Liver (tissue), 8 donors: ENCODE measurements at regions not wholly inside any gene's neighbourhood (a gene's known extent, or its start where the extent isn't known, plus 50 kb on each side); places are given as distances from the start of the nearest gene placed in this dataset.

Experiments
- DNase-seq: peaks from one replicate; pipeline ENCODE4 v3.0.0-alpha.2; 2017; ENCODE audit warnings: low spot score
- H3K27ac ChIP-seq, 2 donors: one replicate each; pipeline ENCODE4 v1.7.0; 2013; ENCODE audit warnings: inconsistent platforms in 2 of 2, low read length in 2 of 2, control low read depth in 1 of 2, low read depth in 1 of 2, mild to moderate bottlenecking in 1 of 2
- H3K27me3 ChIP-seq, 4 donors: one replicate each; pipeline versions ENCODE4 v1.6.1 to v1.7.0; 2013; ENCODE audit warnings: low read length in 3 of 4, inconsistent platforms in 1 of 4, mild to moderate bottlenecking in 1 of 4, moderate library complexity in 1 of 4; ENCODE audit not compliant: control insufficient read depth in 4 of 4, insufficient read depth in 4 of 4
- H3K36me3 ChIP-seq, 4 donors: one replicate each; pipeline versions ENCODE4 v1.6.1 to v1.7.0; 2013; ENCODE audit warnings: low read length in 3 of 4, mild to moderate bottlenecking in 3 of 4, low read depth in 1 of 4, moderate library complexity in 1 of 4; ENCODE audit not compliant: control insufficient read depth in 4 of 4, insufficient read depth in 3 of 4
- H3K4me1 ChIP-seq, 4 donors: one replicate each; pipeline versions ENCODE4 v1.6.1 to v1.7.0; 2013; ENCODE audit warnings: low read length in 3 of 4, mild to moderate bottlenecking in 3 of 4, moderate library complexity in 1 of 4; ENCODE audit not compliant: control insufficient read depth in 4 of 4, insufficient read depth in 4 of 4
- H3K4me3 ChIP-seq, 3 donors: one replicate each; pipeline versions ENCODE4 v1.6.1 to v1.7.0; 2013; ENCODE audit warnings: low read length in 3 of 3, control low read depth in 1 of 3, low read depth in 1 of 3, mild to moderate bottlenecking in 1 of 3
- H3K9ac ChIP-seq, 2 donors: one replicate each; pipeline ENCODE4 v1.7.0; 2013; ENCODE audit warnings: low read length in 2 of 2, mild to moderate bottlenecking in 2 of 2, moderate library complexity in 2 of 2, control low read depth in 1 of 2, low read depth in 1 of 2
- H3K9me3 ChIP-seq, 4 donors: one replicate each; pipeline versions ENCODE4 v1.6.1 to v1.7.0; 2013; ENCODE audit warnings: low read length in 3 of 4; ENCODE audit not compliant: control insufficient read depth in 4 of 4
- EGR1 ChIP-seq, 2 donors: IDR thresholded peaks; 2 replicates each; pipeline ENCODE4 v1.6.1; 2016 to 2018; ENCODE audit warnings: antibody characterized with exemption in 2 of 2, low read depth in 2 of 2
- FOXA1 ChIP-seq: IDR thresholded peaks from 2 replicates; pipeline ENCODE4 v1.6.1; 2016; ENCODE audit warnings: antibody characterized with exemption
- FOXA2 ChIP-seq: IDR thresholded peaks from 2 replicates; pipeline ENCODE4 v1.6.1; 2016; ENCODE audit warnings: antibody characterized with exemption
- GABPA ChIP-seq, 2 donors: IDR thresholded peaks in 1 of 2; conservative IDR thresholded peaks in 1 of 2; 2 replicates each; pipeline ENCODE4 v1.6.1; 2016; ENCODE audit warnings: antibody characterized with exemption in 2 of 2, mild to moderate bottlenecking in 1 of 2, moderate library complexity in 1 of 2
- HNF4A ChIP-seq, 2 donors: conservative IDR thresholded peaks; 2 replicates each; pipeline ENCODE4 v1.6.1; 2016; ENCODE audit warnings: antibody characterized with exemption in 2 of 2, mild to moderate bottlenecking in 2 of 2
- HNF4G ChIP-seq: IDR thresholded peaks from 2 replicates; pipeline ENCODE4 v1.6.1; 2016; ENCODE audit warnings: antibody characterized with exemption
- JUND ChIP-seq, 2 donors: IDR thresholded peaks; 2 replicates each; pipeline ENCODE4 v1.6.1; 2016; ENCODE audit warnings: antibody characterized with exemption in 2 of 2
- NR2F2 ChIP-seq: IDR thresholded peaks from 2 replicates; pipeline ENCODE4 v1.6.1; 2016; ENCODE audit warnings: antibody characterized with exemption
- RAD21 ChIP-seq, 2 donors: IDR thresholded peaks; 2 replicates each; pipeline ENCODE4 v1.6.1; 2016; ENCODE audit warnings: antibody characterized with exemption in 2 of 2, mild to moderate bottlenecking in 2 of 2
- RXRA ChIP-seq, 2 donors: IDR thresholded peaks; 2 replicates each; pipeline ENCODE4 v1.6.1; 2017 to 2018; ENCODE audit warnings: antibody characterized with exemption in 2 of 2, mild to moderate bottlenecking in 1 of 2
- SP1 ChIP-seq: IDR thresholded peaks from 2 replicates; pipeline ENCODE4 v1.6.1; 2018; ENCODE audit warnings: antibody characterized with exemption, mild to moderate bottlenecking
- TAF1 ChIP-seq: conservative IDR thresholded peaks from 2 replicates; pipeline ENCODE4 v1.6.1; 2016; ENCODE audit warnings: antibody characterized with exemption, mild to moderate bottlenecking
- YY1 ChIP-seq: IDR thresholded peaks from 2 replicates; pipeline ENCODE4 v1.6.1; 2016; ENCODE audit warnings: antibody characterized with exemption, mild to moderate bottlenecking
- WGBS: extraction: QIAGEN DNeasy Blood & Tissue Kit; methylation state at CpG from one replicate; pipeline ENCODE4 v1.1.7; 2013; 5-methylcytosine and 5-hydroxymethylcytosine counted together
- TF ChIP-seq, protein P1 (sequence below): IDR thresholded peaks from 2 replicates; pipeline ENCODE4 v1.6.1; 2016; ENCODE audit warnings: antibody characterized with exemption
- TF ChIP-seq, protein P2 (sequence below): fragments of 150-350 bp; IDR thresholded peaks from 2 replicates; pipeline ENCODE4 v1.5.1; 2017; ENCODE audit warnings: improper control_type of control experiment, low read depth, low read length; ENCODE audit not compliant: missing input control
- TF ChIP-seq, protein P3 (sequence below): IDR thresholded peaks from 2 replicates; pipeline ENCODE4 v1.6.1; 2016; ENCODE audit warnings: antibody characterized with exemption
- TF ChIP-seq, protein P4 (sequence below): IDR thresholded peaks from 2 replicates; pipeline ENCODE4 v1.6.1; 2016; ENCODE audit warnings: antibody characterized with exemption, mild to moderate bottlenecking
- TF ChIP-seq, protein P5 (sequence below): IDR thresholded peaks from 2 replicates; pipeline ENCODE4 v1.6.1; 2016; ENCODE audit warnings: antibody characterized with exemption
- donor health status: healthy.
- donor health status: healthy.
- donor health status: healthy.
- donor health status: healthy.
- donor health status: healthy.

DNA sequence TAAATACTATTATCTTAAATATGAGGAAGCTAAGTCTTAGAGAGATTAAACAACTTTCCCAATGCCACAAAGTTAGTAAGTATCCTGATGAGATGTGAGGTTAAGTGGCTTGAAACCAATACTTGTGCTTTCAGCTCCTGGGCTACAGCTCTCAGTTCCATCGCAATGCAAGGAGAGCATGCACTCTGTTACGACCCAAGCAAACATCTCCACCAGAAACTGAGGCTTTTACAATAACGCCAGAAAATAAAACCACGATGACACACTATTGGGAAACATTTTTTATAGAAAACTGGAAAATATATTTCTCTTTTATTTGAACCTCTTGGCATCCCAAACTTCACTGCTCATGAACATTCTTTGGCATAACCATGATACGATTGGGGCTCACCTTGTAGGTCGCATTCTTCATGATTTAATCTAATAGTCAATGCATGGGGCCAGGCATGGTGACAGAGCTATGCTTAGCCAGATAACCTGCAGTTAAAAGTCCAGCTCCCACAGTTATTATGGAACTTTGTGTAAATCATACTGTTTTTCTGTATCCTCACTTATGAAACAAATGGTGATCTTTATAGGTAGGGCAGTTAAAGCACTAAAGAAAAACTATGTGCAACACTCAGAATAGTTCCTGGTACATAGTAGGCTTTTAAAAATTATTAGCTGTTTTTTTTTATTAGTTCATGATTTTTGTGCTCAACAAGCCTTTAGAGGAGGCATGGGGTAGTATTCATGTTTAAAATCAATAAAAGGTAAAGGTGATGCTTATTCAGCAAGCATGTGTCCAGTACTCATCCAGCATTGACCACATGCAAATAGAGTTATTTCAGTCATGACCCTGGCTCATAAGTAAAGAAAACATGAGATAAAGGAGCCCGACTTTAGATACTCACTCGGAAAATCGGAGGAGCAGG lies 238.3 kb upstream of the TRIB2 start:
- Histone ChIP-seq H3K4me3 (no peak overlapping the region), H3K27ac (no peak overlapping the region), H3K4me1 (peaks cover 0 to 8% (median 4%) of the 10 kb centered on the region in 4 donors), H3K9me3 (no peaks in the 10 kb centered on the region), H3K36me3 (no peaks in the 10 kb centered on the region), H3K27me3 (no peaks in the 10 kb centered on the region), H3K9ac (no peak overlapping the region)
- TF ChIP-seq YY1 = peak; percentile 35
- TF ChIP-seq FOXA2 = no peak
- TF ChIP-seq, protein P1, sequence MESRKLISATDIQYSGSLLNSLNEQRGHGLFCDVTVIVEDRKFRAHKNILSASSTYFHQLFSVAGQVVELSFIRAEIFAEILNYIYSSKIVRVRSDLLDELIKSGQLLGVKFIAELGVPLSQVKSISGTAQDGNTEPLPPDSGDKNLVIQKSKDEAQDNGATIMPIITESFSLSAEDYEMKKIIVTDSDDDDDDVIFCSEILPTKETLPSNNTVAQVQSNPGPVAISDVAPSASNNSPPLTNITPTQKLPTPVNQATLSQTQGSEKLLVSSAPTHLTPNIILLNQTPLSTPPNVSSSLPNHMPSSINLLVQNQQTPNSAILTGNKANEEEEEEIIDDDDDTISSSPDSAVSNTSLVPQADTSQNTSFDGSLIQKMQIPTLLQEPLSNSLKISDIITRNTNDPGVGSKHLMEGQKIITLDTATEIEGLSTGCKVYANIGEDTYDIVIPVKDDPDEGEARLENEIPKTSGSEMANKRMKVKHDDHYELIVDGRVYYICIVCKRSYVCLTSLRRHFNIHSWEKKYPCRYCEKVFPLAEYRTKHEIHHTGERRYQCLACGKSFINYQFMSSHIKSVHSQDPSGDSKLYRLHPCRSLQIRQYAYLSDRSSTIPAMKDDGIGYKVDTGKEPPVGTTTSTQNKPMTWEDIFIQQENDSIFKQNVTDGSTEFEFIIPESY = no peak
- TF ChIP-seq RAD21 (IDR thresholded peaks at IDR 0.05) = peak in 1 of 2 donors; percentile 23
- no peak for TF ChIP-seq SP1
- TF ChIP-seq FOXA1 = no peak
- TF ChIP-seq NR2F2 = no peak
- TF ChIP-seq, protein P2, sequence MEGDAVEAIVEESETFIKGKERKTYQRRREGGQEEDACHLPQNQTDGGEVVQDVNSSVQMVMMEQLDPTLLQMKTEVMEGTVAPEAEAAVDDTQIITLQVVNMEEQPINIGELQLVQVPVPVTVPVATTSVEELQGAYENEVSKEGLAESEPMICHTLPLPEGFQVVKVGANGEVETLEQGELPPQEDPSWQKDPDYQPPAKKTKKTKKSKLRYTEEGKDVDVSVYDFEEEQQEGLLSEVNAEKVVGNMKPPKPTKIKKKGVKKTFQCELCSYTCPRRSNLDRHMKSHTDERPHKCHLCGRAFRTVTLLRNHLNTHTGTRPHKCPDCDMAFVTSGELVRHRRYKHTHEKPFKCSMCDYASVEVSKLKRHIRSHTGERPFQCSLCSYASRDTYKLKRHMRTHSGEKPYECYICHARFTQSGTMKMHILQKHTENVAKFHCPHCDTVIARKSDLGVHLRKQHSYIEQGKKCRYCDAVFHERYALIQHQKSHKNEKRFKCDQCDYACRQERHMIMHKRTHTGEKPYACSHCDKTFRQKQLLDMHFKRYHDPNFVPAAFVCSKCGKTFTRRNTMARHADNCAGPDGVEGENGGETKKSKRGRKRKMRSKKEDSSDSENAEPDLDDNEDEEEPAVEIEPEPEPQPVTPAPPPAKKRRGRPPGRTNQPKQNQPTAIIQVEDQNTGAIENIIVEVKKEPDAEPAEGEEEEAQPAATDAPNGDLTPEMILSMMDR = no peak
- peak; percentile 15 to 49 for TF ChIP-seq RXRA (IDR thresholded peaks at IDR 0.05)
- TF ChIP-seq, protein P3, sequence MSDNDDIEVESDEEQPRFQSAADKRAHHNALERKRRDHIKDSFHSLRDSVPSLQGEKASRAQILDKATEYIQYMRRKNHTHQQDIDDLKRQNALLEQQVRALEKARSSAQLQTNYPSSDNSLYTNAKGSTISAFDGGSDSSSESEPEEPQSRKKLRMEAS = peak; percentile 23
- no peak for TF ChIP-seq EGR1 (IDR thresholded peaks at IDR 0.05; ENCODE audit: low read depth in 2 of 2)
- TF ChIP-seq JUND (IDR thresholded peaks at IDR 0.05) = no peak
- TF ChIP-seq HNF4A (conservative IDR thresholded peaks at IDR 0.05) = peak; percentile 13 to 20
- no peak for TF ChIP-seq GABPA (IDR thresholded peaks at IDR 0.05 in 1 of 2, conservative IDR thresholded peaks at IDR 0.05 in 1 of 2)
- TF ChIP-seq, protein P4, sequence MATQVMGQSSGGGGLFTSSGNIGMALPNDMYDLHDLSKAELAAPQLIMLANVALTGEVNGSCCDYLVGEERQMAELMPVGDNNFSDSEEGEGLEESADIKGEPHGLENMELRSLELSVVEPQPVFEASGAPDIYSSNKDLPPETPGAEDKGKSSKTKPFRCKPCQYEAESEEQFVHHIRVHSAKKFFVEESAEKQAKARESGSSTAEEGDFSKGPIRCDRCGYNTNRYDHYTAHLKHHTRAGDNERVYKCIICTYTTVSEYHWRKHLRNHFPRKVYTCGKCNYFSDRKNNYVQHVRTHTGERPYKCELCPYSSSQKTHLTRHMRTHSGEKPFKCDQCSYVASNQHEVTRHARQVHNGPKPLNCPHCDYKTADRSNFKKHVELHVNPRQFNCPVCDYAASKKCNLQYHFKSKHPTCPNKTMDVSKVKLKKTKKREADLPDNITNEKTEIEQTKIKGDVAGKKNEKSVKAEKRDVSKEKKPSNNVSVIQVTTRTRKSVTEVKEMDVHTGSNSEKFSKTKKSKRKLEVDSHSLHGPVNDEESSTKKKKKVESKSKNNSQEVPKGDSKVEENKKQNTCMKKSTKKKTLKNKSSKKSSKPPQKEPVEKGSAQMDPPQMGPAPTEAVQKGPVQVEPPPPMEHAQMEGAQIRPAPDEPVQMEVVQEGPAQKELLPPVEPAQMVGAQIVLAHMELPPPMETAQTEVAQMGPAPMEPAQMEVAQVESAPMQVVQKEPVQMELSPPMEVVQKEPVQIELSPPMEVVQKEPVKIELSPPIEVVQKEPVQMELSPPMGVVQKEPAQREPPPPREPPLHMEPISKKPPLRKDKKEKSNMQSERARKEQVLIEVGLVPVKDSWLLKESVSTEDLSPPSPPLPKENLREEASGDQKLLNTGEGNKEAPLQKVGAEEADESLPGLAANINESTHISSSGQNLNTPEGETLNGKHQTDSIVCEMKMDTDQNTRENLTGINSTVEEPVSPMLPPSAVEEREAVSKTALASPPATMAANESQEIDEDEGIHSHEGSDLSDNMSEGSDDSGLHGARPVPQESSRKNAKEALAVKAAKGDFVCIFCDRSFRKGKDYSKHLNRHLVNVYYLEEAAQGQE = no peak
- TF ChIP-seq HNF4G = no peak
- TF ChIP-seq TAF1 = no peak
- TF ChIP-seq, protein P5, sequence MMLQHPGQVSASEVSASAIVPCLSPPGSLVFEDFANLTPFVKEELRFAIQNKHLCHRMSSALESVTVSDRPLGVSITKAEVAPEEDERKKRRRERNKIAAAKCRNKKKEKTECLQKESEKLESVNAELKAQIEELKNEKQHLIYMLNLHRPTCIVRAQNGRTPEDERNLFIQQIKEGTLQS = no peak
- WGBS = 56% methylated on average over 9 of the region's 9 CpGs
- no peak for DNase-seq
